ENCODE measurements at regions not wholly inside any gene's neighbourhood (a gene's known extent, or its start where the extent isn't known, plus 50 kb on each side); places are given as distances from the start of the nearest gene placed in this dataset.

DNA sequence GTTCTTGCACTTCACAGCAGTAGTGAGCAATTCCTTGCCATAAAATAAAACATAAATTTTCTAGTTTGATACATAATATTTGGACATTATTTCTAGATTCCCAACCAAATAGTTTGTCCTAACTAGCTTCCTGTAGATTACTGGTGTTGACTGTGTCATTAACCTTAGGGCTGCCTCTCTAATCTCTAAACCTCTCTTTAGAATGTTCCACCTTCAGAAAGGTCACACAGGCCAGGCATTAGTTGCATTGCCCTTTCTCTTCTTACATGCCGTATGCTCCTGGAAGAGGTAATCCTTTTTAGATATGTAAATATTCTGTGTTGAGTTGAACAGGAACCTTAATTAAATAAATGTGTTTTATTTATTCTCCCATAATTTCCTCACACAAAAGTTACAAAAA lies 904.9 kb upstream of the CNTN5 start:
- TF ChIP-seq POLR2AphosphoS5 (IDR thresholded peaks at IDR 0.05) (no peak), POLR2A (IDR thresholded peaks at IDR 0.05) (no peak)
- TF ChIP-seq, protein P1, sequence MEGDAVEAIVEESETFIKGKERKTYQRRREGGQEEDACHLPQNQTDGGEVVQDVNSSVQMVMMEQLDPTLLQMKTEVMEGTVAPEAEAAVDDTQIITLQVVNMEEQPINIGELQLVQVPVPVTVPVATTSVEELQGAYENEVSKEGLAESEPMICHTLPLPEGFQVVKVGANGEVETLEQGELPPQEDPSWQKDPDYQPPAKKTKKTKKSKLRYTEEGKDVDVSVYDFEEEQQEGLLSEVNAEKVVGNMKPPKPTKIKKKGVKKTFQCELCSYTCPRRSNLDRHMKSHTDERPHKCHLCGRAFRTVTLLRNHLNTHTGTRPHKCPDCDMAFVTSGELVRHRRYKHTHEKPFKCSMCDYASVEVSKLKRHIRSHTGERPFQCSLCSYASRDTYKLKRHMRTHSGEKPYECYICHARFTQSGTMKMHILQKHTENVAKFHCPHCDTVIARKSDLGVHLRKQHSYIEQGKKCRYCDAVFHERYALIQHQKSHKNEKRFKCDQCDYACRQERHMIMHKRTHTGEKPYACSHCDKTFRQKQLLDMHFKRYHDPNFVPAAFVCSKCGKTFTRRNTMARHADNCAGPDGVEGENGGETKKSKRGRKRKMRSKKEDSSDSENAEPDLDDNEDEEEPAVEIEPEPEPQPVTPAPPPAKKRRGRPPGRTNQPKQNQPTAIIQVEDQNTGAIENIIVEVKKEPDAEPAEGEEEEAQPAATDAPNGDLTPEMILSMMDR (IDR thresholded peaks at IDR 0.05 in 8 of 11, conservative IDR thresholded peaks at IDR 0.05 in 3 of 11), result no peak
- 82 to 94% (median 86%) methylated on average over 1 of the region's 1 CpG for WGBS, 5 donors
- Histone ChIP-seq H3K9me3 (peaks cover 0 to 32% (median 6%) of the 10 kb centered on the region in 8 donors), H3K4me1 (no peaks in the 10 kb centered on the region), H3K27ac (no peak overlapping the region), H3K36me3 (no peaks in the 10 kb centered on the region), H3K4me3 (no peak overlapping the region), H3K27me3 (replicated peaks in 1 of 7) (no peaks in the 10 kb centered on the region)
- intact Hi-C loops (cut with DNase I; ENCODE audit: low total_unique reads), result no loop called here
- no peak for DNase-seq

DNA sequence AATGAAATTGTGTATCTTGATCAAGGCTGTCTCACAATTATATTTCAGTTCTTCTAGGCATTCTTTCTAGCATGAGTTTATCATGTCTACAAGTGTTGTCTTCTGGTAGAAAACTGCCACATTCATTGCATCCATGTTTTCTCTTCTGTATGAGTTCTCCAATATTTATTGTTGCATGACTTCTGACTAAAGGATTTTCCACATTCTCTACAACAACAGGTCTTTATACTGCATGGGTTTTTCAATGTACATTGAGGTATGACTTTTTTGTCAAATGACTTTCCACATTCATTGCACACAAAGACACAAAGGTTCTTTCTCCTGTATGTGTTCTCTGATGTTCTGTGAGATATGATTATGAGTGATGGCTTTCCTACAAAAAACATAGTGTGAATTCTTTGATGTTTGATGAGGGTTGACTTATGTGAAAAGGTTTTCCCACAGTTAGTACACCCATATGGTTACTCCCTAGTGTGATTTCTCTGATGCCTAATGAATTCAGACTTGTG lies 890.6 kb upstream of the CNTN5 start:
- H3K4me1 ChIP-seq, result no peaks in the 10 kb centered on the region
- no peak overlapping the region for H3K4me3 ChIP-seq
- TF ChIP-seq POLR2A (IDR thresholded peaks at IDR 0.05) (no peak), POLR2AphosphoS5 (IDR thresholded peaks at IDR 0.05) (no peak)
- TF ChIP-seq, protein P1 (IDR thresholded peaks at IDR 0.05 in 8 of 11, conservative IDR thresholded peaks at IDR 0.05 in 3 of 11), result no peak
- no peak overlapping the region for H3K27ac ChIP-seq
- intact Hi-C loops (cut with DNase I; ENCODE audit: low total_unique reads), result no loop called here
- no peaks in the 10 kb centered on the region for H3K27me3 ChIP-seq (replicated peaks in 1 of 7)
- DNase-seq, result no peak
- peaks cover 0 to 20% (median 5%) of the 10 kb centered on the region in 8 donors for H3K9me3 ChIP-seq
- H3K36me3 ChIP-seq, result no peaks in the 10 kb centered on the region

DNA sequence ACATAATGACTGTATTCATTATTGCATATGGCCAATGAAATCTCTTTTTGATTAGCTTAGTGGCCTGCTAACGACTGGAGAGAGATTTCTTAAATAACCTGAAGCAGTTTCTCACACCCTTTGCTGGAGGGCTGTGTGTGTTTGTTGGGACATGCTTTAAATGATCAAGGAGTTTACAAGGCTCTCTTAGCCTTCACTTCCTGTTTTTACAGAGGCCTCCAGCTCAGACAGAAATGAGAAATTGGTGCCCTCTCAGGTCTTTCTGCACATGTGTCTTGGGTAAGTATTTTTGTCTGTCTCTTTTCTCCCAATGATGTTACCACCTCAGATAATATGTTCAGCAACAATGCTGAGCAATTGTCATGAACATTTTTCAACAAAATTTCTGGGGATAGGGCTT lies 884.4 kb upstream of the CNTN5 start:
- Histone ChIP-seq H3K36me3 (no peaks in the 10 kb centered on the region), H3K27ac (no peak overlapping the region), H3K4me1 (no peaks in the 10 kb centered on the region), H3K4me3 (no peak overlapping the region), H3K9me3 (peaks cover 0 to 33% (median 13%) of the 10 kb centered on the region in 8 donors), H3K27me3 (replicated peaks in 1 of 7) (no peaks in the 10 kb centered on the region)
- no peak for DNase-seq
- intact Hi-C loops (cut with DNase I; ENCODE audit: low total_unique reads), result no loop called here
- TF ChIP-seq POLR2AphosphoS5 (IDR thresholded peaks at IDR 0.05), result no peak
- TF ChIP-seq, protein P1 (IDR thresholded peaks at IDR 0.05 in 8 of 11, conservative IDR thresholded peaks at IDR 0.05 in 3 of 11), result no peak
- no peak for TF ChIP-seq POLR2A (IDR thresholded peaks at IDR 0.05)
- 40 to 63% (median 55%) methylated on average over 1 of the region's 1 CpG for WGBS, 5 donors

DNA sequence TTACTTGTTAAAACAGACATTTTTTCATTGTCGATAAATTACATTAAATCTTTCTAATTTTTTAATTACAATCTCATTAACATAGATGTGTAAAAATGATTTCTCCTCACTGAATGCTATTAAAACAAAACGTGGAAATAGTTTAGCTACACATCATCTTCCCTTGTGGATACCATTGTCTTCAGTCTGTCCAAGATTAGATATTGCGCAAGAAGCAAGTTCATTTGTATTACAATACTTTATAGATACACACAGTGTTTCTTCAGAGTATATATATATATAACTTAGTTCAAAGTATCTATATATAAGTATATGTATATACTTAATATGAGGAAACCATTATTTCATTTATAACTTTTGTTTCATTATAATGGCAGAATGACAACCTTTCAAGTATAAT lies 883.3 kb upstream of the CNTN5 start:
- Histone ChIP-seq H3K9me3 (peaks cover 0 to 25% (median 13%) of the 10 kb centered on the region in 8 donors), H3K4me1 (no peaks in the 10 kb centered on the region), H3K4me3 (no peak overlapping the region), H3K36me3 (no peaks in the 10 kb centered on the region), H3K27me3 (replicated peaks in 1 of 7) (no peaks in the 10 kb centered on the region), H3K27ac (no peak overlapping the region)
- 77 to 92% (median 82%) methylated on average over 3 of the region's 3 CpGs for WGBS, 5 donors
- DNase-seq, result no peak
- intact Hi-C loops (cut with DNase I; ENCODE audit: low total_unique reads), result no loop called here
- TF ChIP-seq, protein P1 (IDR thresholded peaks at IDR 0.05 in 8 of 11, conservative IDR thresholded peaks at IDR 0.05 in 3 of 11), result no peak
- no peak for TF ChIP-seq POLR2A (IDR thresholded peaks at IDR 0.05)
- TF ChIP-seq POLR2AphosphoS5 (IDR thresholded peaks at IDR 0.05), result no peak
